NCI-H1694 (cell line): ENCODE measurements at regions not wholly inside any gene's neighbourhood (a gene's known extent, or its start where the extent isn't known, plus 50 kb on each side); places are given as distances from the start of the nearest gene placed in this dataset.
A peak's percentile ranks its signal among the peaks of the same experiment; 100 is the strongest.

ENCODE experiments used
- DNase-seq: peaks from one replicate; lab custom pipeline; 2025; lab: John Stamatoyannopoulos, UW

DNA sequence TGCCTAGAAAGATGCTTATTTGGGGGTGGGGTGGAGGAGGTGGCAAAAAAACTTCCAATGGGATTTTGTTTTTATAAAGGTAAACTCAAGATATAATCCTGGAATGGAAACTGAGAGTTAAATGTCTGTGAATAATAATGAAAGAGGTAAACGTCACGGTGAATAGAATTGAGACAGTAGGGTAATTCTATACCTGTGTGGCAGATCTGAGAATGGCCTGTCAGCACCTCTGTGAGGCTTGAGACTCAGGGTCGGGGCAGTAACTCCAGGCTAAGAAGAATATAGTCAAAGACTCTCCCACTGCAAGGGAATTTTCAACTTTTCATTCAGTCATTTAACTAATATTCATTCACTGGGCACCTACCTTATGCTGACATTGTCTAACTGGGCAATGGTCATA lies 581.2 kb upstream of the ZNF608 start:
- no peak for DNase-seq

DNA sequence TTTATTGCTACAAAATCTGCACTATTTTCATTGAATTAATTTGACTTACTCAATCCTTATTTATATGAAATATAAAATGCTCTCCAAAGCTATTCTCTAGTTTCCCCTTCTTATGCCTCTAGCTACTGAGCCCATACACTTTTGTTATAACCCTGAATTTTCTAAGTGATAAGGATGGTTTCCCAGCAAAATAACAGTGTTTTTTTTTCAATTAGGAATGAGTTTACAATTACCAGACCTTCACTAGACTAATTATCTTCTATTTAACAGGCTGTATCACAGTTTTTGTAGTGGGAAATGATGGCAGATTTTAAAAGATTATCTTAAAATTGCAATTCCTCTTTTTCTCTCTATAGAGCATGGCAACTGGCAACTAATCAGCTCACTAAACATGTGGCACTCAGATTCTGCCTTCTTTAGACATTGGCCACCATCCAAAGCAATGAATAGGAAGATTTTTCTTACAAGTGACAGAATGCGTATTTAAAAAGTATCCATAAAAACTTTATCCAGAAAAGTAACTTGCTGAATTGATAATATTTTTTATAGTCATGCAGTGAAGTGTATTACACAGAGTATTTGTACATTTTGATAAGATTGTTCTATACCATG lies 585.7 kb upstream of the ZNF608 start:
- peak; percentile 30 for DNase-seq

DNA sequence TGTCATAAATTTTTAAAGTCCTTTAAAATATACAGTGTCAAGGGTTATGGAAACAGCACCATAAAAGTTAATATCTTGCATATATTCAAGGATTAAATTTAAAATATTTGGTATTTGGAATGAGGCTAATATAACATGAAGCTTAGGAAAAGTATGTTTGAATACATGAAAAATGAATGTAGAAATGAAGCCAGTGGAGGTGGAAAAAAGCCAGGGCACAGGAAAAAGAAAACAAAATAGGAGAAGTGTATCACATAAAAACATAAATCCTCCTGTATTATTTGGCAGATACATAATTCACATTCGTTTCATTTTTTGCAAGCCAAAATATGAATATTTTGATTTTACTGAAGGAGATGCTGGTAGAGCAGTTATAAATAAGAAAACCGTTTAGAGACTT lies 587.0 kb upstream of the ZNF608 start:
- no peak for DNase-seq

DNA sequence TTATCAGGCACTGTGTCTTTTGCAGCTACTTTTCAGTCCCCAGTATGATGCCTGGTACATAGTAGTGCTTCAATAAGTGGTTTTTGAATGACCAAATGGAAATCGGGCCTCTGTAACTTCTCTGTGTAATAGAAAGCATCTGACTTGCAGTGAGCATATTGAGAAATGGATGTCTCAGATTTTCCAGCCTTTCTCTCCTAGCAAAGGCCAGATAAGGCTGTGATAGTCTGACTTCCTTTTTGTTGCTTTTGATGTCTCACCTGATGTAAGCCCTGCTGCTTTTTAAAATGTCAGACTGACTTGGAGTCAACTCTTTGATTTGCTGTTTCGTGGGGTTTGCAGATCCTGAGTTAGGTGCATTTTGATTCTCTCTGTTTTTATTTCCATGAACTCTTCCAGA lies 590.0 kb upstream of the ZNF608 start:
- no peak for DNase-seq

DNA sequence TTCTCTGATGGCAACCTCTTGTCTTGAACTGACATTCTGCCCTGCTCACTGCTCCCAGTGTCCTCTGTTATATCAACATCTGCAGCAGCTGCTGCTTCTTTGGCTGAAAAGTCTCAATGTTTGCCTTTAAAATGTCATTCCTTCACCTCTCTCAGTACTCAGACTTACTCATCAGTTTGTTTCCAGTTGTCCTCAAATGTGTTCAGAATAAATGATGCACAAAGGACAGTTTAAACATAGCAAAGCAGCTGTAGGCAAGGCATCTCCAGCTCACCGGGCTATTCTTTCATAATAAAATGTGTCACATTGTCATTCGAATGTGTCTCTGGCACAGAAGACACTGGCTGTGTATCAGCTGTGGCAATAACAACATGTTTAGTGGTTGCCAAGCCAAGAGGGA lies 590.9 kb upstream of the ZNF608 start:
- DNase-seq, result no peak

DNA sequence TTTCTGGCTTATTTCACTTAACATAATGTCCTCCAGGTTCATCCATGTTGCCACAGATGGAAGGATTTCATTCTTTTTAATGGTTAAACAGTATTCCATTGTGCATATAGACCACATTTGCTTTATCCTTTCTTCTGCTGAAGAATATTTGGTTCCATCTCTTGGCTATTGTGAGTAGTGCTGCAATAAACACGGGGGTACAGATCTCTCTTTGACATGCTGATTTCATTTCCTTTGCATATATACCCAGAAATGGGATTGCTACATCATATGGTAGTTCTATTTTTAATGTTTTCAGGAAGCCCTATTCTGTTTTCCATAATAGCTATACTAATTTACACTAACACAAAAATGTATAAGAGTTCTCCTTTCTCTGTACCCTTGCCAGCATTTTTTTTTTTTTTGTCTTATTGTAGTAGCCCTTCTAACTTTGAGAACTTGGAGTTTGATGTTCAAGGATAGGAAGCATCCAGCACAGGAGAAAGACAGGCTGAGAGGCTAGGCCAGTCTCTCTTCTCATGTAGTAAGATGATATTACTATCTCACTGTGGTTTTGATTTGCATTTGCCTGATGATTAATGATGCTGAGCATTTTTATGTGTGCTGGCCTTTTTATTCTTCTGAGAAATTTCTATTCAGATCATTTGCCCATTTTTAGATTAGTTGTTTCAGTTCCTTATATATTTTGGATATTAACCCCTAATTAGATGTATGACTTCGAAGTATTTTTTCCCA lies 592.2 kb upstream of the ZNF608 start:
- no peak for DNase-seq

DNA sequence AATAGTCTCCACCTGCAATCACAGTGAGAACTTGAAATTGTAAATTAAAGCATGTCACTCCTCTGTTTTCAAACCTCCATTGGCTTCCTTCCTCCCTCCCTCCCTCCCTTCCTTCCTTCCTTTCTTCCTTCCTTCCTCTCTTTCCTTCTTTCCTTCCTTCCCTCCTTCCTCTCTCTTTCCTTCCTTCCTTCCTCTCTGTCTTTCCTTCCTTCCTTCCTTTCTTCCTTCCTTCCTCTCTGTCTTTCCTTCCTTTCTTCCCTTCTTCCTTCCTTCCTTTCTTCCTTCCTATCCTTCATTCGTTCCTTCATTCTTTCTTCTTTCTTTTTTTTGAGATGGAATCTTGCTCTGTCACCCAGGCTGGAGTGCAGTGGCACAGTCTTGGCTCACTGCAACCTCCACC lies 595.0 kb upstream of the ZNF608 start:
- DNase-seq, result no peak

DNA sequence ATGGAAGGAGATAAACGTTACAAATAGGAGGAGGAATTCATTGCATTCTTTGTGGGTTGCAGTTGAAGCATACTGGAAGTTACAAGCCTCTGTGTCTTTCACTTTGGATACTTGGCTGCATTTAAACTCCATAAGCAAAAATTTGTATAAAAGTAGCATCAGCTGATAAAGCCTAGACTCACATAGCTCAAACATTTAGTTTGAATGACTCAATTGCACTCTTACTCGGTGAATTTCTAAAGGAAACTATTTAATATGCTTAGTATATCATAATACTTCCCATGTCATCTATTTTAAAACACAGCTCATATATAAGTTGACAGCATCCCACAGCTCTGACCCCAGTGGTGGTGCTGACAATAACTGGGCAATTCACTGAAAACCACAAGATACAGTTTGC lies 596.6 kb upstream of the ZNF608 start:
- DNase-seq, result no peak

DNA sequence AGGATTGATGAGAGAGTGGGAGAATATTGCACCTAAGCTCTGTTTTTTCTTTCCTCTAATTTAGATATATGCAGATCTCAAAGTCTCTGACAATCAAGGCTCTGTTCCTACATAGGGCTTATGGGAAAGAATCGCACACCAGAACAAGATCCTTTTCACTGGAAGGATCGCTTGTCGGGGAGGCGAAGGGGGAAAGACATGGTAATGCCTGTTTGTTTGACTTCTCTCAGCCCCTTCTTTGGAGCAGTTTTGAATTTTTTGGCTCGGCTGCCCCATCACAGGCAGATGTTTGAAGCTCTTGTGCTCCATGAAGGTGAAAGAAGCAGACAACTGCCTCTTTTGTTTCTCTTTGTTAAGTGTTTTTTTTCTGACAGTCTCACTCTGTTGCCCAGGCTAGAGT lies 599.9 kb upstream of the ZNF608 start:
- DNase-seq, result no peak

DNA sequence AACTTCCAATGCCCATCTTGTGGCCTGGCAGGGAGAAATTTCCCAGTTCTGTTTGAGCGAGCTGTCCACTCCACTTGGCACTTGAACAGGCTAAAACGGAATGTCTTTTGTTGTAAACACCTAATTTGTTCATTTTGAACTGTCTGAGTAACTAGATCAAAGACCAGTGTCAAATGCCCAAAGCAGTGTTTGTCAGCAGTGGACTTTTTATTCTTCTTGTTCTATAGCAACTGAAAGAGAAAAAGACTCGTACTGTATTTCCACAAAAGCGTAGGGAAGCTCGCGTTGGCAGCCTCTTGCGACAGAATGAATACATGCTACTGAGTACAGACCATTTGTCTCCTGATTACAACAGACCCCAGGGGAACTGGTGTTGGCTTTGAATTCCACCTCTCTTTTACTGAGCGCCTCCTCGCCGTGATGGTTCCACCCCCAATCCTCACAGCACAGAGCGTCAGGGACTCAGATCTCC lies 601.8 kb upstream of the ZNF608 start:
- DNase-seq, result no peak

DNA sequence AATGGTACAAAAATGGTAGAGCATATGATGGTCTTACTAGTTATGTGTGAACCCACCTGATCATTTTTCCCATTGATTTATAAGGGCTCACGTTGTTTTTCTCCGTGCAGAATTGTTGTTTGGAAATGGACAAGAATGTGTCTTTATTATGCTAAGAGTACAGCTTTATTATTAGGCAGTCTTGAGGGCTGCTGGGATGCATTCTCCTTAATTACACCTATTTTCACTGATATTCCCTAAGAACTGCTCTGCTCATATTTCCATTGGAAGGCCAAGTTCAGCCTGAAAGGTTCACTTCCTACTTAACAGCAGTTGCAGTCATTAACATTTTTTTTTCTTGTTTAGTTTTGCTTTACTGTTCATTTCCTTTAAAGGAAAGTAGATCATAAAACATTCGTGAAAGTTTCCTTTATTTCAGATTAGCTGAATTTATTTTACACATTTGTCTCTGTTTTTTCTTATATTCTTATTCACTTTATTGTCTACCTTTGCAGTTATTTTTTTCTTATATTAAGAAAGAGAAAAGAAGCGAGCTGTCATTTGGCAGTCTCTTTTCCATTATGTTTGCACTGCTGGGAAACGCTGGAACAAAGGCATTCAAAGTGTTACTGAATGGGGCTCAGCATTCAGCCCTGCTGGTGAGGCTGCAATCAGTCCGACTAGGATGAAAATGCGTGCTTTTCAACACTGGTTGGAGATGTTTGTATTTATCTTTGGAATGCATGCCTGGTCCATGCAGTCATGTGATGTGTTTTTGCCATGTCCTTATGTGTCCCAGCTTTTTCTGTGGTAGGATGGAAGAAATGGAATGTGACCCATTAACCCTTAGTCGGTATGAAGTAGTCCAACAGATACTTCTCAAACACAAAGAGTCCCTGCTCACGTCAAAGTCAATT lies 602.7 kb upstream of the ZNF608 start:
- DNase-seq, result no peak

DNA sequence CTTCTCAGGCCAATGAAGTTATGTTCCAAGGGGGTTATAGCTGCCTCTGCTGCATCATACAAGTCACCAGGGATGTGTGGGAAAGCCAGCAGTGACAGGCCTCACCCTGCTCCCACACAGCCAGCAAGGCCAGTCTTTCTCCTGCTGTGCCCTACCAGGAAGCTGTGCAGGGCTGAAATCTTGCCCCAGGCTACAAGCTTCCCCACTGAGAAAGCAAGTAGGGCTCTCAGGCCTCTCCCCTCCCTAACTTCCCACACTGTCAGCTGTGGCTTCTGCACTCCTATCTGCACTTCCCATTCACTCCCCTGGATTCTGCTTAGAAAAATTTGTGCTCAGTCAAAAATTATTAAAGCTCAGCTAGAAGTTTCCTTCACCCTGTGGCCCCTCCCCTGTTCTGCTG lies 611.2 kb upstream of the ZNF608 start:
- no peak for DNase-seq

DNA sequence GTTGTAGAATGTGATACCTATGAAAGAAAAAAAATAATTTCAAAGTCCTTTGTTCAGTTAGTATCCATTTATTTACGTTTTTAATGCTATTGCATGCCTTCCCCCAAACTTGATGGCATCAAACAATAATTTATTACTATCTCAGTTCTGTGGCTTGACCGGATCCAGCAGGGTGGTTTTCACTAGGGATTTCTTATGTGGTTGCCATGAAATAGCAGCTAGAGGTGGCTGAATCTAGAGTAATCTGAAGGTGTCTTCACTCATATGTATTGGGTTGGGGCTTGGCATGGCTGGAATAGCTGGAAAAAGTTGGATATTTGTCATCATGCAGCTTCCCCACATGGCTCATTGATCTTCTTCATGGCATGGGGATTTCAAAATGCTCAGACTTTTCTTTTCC lies 619.3 kb upstream of the ZNF608 start:
- no peak for DNase-seq

DNA sequence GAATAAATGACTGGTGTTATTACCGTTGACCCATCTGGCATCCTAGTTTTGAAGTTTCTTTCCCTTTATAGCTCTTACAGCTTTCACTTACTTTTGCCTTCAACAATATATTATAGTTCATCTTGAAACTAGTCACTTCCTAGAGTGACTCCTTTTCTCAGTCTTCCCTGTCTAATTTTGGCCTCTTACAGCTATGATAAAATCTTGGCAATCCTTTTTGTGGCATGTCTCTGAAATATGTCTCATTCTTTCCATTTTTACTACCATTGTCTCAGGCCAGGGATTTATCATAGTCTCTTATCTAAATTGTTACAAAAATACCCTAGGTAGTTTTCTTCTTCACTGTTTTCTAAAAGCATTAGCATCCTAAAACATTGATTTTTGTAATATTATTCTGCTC lies 621.3 kb upstream of the ZNF608 start:
- no peak for DNase-seq

DNA sequence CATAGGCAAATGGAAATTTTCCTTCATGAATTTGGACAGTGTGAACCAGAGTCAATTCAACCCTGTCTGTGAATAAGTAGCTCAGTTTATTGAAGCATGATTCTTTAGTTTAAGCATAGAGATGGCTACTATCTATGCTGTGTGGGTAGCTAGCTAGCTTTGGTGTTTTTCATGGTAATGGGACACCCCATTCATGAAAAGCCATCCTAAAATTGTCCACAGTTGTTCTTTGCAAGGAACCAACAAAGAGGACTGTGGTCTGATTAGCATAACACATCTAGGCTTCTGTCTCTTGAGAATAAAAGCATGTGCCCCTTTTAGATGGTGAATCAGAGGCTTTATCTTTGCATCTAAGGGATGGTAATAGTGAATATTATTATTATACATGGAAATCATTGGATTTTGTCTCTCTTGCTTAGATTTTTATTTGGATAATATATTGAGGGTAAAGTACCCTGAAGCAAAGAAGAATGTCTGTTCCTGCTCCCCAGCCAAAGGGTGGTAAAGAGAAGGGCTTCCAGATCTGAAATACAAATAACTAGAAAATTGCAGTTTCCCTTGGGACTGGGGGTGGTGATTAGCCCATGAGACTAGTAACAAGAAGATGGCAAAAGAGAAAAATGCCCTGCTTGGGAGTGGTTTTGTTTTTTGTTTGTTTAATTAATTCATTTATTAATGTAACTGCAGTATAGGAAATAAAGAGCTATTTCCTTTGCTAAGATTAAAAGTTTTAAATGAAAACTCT lies 624.2 kb upstream of the ZNF608 start:
- DNase-seq, result no peak

DNA sequence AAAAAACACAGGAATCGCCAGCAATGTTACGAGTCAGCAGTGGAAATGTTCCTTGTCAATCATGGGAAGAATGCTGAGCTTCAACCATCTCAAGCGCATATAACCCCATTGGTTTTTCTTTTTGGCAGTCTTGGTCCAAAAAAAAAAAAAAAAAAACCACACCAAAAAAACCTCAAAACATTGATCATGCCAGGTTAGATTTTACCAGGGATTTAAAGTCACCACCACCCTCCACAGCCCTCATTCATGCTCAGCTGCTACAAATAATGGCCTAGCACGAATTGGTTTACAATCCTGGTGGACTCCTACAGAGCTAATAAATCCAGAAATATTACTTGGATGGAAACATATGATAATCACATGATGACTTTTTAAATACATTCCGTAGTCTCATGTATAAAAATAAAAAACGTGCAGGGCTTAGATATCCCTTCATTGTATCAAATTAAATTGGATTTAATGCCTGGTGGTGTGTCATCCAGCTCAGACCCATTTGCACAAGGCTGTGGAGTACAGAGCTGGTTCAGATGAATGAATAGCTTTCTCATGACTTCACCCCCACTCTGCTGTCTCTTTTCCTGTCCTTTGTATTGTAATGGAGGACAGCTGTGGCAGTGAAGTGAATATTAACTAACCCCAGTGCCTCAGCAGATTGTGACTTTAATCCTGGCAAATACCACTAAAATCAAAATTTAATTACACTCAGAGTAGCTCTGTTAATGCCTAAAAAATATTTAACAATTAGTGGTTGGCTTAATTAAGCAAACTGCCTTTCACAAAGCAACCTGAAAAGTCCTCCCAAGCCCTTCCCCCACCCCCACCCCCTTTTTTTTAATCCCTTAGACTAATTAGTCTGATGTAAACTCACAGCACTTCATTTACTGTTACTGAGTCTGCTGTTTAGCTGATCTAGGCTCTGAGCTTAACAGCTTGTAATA lies 626.5 kb upstream of the ZNF608 start:
- peak; percentile 34 for DNase-seq

DNA sequence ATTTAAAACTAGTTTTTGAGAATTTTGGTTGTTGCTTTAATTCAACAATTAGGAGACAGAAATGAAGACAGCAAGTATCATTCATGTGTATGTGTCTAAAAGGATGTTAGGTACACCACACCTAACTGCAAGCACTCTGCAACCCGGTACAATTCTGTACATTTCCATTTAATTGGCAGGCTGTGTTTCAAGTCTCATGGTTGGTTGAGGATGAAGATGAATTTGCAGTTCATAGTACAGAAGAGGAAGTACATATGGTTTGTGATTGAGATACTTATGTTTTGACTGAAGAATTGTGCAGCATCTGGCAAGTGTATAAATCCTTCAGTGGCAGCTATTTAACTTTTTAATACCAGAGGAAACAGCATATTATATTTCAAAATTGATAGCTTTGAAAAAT lies 628.7 kb upstream of the ZNF608 start:
- no peak for DNase-seq

DNA sequence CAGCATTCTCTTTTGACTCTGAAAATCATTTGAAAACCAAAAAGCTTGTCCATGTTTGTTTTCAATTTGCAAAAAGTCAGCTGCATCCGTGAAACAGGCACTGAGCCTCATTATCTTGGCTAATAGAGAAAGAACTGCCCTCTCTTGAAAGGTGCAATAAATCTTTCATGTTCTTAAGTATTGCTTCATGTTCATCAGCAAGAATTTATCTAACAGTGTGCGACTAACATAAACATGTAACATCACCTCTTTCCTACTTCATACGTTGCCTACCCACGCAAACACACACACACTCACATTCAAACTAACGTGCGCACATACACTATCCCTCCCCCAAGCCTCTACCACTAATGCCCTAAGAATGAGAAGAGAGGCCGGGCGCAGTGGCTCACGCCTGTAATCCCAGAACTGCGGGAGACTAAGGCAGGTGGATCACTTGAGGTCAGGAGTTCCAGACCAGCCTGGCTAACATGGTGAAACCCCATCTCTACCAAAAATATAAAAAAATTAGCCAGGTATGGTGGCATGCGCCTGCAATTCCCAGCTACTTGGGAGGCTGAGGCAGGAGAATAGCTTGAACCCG lies 629.7 kb upstream of the ZNF608 start:
- no peak for DNase-seq

DNA sequence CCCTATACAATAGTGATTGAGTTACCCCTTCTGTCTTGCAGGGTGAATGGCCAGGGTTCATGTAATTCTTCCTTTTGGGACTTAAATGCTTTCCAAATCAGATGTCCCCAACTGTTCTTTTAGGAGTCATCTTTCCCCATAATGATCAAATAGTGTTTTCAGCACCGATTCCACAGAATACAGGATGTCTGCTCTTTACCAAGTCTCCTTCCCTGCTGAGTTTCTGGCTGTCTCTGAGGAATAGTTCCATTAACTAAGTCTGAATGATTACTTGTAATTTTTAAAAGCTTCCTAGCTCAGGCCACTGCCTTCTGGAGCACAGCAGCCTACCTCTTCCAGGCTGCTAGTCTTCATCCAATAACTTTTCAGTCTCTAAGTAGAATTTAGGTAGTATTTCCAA lies 630.7 kb upstream of the ZNF608 start:
- no peak for DNase-seq

DNA sequence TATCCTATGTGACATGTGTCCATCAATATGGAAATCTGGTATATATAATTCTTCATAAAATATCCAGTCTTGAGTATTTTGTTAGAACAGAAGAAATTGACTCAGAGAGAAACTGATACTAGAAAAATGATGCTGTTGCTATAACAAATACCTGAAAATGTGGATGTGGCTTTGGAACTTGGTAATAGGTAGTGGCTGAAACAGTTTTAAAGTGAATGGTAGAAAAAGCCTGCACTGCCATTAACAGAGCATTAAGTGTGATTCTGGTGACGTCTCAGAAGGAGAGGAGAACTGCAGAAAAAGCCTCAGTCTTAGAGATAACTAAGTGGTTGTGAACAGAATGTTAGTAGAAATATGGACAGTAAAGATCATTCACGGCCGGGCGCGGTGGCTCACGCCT lies 634.9 kb upstream of the ZNF608 start:
- DNase-seq, result no peak

DNA sequence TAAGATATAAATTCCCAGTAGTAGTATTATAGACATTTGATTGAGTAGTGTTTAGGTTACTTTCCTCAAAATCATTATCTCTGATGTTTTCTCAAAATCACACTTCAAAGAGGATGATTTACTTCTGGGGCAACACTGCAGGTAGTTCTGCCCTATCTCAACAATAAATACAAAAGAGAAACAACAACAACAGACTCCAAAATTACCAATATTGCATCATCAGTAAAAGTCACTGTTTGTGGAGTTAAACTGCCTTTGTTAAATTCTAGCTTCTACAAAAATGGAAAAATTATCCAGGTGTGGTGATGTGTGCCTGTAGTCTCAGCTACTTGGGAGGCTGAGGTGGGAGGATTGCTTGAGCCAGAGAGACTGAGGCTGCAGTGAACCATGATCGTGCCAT lies 637.6 kb upstream of the ZNF608 start:
- no peak for DNase-seq
